CD4-positive, alpha-beta T cell treated with Interleukin-12 subunit alpha and Interleukin-12 subunit beta, for 1 hour (primary cell): ENCODE measurements at regions not wholly inside any gene's neighbourhood (a gene's known extent, or its start where the extent isn't known, plus 50 kb on each side); places are given as distances from the start of the nearest gene placed in this dataset.
A peak's percentile ranks its signal among the peaks of the same experiment; 100 is the strongest.
"Not testable (repeated sequence)": the region's sequence is repeated elsewhere in the genome, so short reads cannot be mapped to it uniquely, and the experiment has no call there.

Experiments
- DNase-seq: peaks from one replicate; pipeline ENCODE4 v3.0.0-alpha.2; 2020

DNA sequence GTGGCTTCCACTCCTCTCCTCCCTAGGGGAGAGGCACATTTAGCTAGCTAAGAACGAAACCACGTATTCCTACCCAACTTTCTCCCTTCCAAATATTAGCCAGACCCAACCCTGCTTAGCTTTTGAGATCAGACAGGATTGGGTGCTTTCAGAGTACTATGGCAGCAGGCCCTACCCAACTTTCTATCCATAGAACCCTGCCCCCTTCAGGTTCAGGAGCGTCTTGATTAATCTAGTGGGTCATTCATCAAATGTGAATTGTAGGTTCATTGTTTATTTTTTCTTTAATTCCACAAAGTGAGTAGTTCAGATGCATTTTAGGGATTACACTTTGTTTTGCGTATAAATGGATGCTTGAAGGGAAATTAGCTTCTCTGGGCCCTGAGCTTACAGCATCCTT is 188.3 kb downstream of the MIB1 start:
- no peak for DNase-seq

DNA sequence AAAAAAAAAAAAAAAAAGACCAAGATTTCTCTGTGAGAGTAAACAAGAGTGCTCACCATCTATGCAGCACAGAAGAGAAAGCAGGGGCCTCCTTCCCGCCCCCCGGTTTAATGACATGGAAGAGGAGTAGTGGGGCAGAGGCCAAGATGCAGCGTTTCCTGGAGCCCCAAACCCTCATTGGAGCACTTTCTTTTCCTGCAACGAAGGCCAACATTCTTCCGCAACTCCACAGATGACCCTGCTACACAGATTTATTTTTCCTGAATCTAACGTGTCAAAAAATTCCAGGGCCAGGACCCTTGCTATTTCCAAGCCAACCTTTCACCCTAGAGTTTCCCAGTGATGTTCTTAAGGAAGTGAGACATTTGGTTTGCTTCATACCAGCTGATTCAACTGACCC is 189.6 kb downstream of the MIB1 start:
- no peak for DNase-seq

DNA sequence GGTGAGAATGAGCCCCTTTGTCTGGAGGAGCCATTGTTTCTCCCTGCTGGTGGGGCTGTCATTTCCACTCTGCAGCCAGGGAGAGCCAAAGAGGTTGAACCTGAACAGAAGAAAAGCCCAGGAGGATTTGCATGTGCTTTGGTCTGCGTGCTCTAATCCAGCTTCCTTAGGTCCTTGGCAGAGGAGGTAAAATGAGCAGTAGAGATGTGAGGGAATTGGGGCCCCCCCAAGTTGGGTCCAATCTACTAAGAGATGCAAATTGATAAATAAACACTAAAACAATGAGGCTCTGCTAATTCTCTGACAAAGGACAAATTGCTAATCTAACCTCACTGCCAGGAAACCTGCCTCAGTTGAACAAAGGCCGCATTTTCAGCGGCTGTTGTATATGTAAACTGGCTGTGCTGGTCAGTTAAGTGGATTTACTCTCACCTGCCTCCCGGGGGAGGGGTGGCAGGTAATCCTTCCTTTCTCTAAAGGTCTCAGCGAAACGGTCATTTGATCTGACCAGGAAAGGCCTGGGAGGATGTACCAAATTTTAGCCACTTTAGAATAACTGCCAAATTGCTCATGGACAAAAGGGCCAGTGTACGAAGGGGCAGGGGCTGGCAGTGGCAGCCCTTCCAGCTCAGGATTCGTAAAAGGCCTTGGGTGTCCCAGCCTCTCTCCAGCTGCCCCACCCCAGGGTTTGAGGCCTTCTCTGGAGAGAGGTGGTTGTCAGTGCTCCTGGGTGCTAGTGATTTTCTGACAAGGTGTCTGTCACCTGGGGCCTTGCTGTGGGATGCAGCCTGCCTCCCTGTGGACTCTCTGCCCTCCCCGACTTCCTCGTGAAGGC is 193.6 kb downstream of the MIB1 start:
- no peak for DNase-seq

DNA sequence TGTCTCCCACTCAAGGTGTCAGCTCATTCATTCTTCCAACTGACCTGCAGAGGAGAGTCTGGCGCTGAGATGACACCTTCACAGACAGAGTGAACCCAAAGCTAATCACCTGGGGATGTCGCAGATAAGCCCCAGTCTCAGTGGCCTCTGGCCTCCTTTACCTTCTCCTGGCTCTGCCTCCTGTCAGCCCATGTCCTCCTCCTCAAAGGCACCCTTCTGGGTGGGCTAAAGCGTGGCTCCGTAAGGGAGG is 194.1 kb downstream of the MIB1 start:
- no peak for DNase-seq

DNA sequence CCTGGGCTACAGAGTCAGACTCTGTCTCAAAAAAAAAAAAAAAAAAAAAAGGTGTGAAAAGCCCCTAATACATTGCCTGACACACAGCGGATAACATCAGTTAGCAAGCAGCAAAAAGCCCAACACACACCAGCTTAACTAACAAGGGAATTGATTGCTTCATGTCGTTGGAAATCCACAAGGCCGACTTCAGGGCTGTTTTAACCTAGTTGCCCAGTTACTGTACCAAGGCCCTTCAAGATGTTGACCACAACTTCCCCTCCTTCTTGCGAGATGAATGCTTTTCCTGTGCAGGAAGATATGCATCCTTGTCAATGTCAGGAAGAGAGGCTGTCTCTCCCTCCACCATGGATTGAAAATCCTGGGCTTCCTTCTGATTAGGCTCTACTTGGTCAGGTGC is 202.9 kb downstream of the MIB1 start:
- DNase-seq = no peak

DNA sequence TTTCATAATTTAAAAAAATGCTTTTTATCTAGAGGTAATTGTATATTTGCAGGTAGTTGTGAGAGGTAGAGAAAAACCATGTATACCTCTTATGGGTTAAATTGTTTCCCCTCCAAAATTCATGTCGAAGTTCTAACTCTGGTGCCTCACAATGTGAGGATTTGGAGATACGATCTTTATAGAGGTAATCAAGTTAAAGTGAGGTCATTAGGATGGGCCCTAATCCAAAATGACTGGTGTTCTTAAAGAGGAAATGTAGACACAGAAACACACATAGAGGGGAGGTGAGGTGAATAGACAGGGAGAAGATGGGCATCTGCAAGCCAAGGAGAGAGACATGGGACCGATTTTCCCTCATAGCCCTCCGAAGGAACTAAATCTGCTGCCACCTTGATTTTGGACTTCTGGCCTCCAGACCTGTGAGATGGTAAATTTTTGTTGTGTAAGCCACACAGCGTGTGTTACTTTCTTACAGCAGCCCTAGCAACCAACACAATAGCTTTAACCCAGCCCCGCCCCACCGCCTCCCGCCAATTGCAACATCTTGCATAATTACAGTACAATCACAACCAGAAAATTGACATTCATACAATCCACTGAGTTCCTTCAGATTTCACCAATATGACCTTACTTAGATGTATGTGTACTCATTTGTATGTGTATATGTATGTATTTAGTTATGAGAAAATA is 208.9 kb downstream of the MIB1 start:
- DNase-seq = no peak

DNA sequence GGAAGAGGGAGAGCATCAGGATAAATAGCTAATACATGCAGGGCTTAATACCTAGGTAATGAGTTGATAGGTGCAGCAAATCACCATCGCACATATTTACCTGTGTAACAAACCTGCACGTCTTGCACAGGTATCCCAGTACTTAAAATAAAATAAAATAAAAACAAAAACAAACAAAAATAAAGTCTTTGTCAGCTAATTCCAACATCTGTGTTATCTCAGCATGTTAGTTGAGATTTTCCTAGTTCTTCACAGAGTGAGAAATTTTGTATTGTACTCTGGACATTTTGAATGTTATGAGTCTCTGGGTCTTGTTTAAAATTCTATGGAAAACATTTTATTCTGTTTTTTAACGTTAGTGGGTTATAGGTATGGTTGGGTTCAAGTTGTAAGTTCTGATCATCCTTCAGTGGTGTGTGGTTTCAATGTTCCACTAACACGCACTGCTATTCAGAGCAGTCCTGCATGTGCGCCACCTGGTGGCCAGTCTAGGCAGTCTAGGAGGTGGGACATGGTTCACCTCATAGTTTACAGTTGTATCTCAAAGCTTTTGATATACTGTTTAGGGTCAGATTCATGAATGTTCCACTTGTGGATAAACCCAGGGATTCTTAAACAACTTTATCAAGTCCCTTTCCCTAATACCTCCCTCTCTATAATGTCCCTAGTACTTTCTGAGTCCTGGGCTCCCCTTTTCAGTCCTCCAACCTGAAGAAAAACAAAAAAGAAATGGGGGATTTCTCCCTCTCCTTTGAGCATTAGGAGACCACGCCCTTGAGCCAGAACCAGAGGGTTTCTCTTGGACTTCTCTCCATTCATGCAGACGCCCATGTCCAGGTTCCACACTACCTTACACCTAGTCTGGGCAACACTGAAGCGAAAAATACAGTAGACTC is 213.4 kb upstream of the GATA6 start:
- DNase-seq = peak; percentile 74

DNA sequence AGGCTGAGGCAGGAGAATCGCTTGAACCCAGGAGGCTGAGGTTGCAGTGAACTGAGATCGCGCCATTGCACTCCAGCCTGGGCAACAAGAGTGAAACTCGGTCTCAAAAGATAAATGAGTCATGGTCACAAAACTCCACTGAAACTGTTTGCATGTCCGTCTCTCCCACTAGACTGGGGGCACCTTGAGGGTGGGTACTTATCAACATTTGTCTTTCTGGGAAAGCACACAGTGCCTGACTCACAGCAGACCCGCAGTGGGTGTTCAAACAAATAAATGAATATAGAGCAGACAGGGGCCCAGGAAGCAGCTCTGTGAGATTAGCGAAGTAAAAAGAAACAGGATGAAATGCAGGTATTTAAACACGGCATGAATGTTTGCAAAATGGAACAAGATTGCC is 211.1 kb upstream of the GATA6 start:
- no peak for DNase-seq

DNA sequence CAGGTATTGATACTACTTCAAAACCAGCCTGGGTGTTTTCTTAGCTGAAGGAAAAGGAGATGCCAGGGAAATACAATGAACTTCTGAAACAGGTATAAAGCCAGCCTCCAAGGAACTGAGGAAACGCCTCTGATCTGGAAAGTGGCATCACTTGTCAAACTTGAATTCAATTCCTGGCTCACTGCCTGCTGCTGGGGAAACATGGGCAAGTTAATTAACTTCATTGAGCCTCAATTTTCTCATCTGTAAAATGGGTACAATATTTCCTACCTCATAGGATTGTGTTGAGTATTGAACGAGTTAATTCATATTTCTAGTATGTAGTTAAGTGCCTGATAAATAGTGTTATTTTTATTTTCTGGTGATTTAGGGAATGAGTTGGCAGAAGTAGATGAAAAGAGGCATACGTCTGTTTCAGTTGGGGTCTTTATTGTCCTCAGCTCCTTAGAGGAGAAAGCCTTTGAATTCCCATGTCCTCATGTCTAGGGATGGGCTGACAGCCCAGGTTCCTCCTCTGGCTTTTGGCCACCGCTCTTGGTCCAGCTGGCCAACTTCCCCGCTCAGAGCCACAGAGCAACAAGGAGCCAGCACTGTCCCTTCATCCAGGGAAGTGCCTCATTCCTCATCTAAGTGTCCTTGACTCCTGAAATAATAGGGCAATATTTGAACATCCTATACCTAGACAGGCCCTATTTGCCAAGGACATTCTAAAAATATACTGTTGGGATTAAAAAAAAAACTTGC is 210.5 kb upstream of the GATA6 start:
- no peak for DNase-seq

DNA sequence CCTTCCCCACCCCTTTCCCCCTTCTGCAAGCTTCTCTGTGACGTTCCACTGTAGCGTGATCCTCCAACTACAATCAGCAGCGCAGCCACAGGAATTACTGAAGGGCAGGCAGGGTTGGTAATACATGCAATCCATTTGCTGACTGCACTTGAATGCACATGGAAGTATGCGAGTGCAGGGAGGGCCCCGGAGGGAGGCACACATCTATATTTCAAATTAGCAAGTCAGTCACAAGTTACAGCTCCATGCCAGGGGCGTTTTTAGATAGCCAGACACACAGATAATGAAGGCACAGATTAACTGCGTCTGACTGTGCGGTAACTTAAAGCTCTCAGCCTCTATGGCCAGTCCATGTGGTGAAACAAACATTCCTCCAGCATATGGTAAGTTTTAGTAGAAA is 209.2 kb upstream of the GATA6 start:
- no peak for DNase-seq

DNA sequence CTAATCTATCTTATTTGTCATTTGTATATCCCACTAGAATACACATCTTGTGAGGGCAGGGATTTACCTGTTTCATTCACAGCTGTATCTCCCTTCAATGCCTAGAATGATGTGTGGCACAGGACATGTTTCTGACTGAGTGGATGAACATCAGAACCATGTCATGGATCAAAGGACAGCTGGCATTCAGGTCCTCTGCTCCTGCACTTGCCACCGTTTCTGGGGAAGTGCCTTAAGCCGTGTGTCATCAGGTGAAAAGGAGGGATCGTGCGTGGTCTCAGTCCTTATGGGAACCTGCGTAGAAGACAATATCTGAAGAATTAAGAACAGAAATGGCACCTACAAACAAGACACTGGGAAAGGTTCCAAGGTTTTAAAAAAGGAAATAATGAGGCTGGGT is 206.1 kb upstream of the GATA6 start:
- DNase-seq = no peak

DNA sequence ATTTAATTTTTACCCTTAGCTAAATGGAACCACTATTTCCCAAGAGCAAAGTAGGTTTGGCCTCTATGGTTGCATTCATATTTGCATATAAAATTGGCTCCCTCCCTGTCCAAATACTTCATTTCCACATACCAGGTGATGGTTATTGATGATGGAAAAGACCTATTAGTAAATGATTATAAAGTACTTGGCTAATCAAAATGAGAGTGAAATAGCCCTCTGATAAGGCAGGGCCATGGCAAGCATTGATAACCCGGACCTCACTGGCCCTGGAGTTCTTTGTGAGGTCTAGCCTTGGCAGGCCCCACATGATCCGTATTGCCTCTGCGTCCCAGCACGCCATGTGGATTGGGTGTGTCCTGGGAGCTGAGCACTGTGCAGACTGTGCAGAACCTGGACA is 201.1 kb upstream of the GATA6 start:
- no peak for DNase-seq

DNA sequence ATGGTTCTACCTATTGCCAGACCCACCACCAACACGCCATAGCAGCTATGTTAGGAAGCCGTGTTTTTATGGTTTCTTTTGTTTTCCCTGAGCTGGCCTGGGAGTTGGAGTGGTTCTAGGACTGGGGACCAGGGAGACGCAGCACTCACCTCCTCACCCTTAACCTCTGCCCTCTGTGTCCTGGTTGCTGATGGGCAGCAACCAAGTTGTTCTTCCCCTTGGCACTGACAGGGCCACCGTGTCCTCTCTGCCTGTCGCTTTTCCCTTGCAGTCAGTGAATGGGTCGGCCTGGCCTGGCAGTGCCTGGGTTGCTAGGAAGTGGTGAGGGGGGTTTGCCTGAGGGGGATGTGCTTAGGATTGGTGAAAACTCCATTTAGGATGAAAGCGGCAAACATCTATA is 197.1 kb upstream of the GATA6 start:
- DNase-seq = no peak

DNA sequence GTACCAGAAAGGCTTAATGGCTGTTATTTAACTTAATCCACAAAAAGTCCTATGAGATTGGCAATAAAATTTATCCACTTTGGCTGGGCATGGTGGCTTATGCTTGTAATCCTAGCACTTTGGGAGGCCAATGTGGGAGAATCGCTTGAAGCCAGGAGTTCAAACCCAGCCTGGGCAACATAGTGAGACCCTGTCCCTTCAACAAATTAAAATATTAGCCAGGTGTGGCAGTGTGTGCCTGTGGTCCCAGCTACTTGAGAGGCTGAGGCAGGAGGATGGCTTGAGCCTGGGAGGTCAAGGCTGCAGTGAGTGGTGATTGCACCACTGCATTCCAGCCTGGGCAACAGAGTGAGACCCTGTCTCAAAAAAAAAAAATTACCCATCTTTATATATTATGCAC is 193.4 kb upstream of the GATA6 start:
- DNase-seq = not testable (repeated sequence)

DNA sequence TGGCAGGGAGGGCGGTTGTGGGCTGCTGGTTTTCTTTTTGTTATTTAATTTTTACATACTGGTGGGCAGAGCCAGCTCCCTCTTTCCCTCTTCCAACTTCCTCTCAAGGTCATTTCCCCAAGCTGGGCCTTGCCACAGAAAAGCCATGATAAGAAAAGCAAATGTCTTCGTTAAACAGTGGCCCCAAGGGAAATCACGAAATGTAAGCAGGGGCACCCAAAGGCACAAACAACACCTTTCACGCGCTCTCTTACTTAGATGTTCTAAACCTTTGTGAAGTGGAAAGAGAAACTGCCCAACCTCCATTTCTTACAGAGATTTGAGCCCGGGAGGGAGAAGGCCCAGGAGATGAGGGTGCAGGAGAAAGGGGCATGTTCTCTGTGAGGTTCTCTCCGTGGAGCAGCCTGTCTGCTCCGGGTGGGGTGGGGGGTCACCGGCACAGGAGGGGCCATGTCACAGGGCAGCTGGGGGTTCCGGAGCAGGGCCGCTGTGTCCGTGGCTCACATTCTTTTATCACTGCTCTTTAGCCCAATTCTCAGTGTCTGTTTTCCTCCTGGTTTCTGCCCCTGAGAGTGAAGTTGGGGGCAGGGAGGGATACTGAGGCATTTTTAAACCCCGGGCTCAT is 190.7 kb upstream of the GATA6 start:
- DNase-seq = no peak

DNA sequence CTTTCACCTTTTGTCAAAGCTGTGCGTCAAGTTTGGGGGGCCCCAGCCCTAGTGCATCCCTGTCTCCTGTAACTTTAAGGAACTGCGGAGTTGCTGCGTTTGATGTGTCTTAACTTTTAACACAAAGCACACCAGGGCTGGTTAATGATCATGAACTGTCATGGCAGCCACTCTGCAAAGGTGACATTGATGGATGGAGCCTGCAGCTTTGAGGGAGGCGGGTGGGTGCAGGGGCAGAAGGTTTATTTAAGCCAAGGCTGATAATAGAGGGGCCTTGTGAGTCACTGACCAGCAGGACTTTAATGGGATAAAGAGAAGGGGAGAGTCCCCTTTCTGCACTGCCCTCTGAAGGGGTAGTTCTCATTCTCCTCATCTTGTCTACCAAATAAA is 190.2 kb upstream of the GATA6 start:
- no peak for DNase-seq

DNA sequence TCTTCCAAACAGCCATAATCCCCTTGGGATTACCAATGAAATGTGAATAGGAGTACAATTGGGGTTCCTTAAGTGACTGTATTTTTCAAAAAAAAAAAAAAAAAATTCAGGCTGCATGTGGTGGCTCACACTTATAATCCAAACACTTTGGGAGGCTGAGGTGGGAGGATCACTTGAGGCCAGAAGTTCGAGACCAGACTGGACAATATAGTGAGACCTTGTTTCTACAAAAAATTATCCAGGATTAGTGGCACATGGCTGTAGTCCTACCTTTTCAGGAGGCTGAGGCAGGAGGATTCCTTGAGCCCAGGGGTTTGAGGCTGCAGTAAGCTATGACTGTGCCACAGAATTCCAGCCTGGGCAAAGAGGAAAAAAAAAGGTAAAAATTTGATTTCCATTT is 189.6 kb upstream of the GATA6 start:
- DNase-seq = no peak

DNA sequence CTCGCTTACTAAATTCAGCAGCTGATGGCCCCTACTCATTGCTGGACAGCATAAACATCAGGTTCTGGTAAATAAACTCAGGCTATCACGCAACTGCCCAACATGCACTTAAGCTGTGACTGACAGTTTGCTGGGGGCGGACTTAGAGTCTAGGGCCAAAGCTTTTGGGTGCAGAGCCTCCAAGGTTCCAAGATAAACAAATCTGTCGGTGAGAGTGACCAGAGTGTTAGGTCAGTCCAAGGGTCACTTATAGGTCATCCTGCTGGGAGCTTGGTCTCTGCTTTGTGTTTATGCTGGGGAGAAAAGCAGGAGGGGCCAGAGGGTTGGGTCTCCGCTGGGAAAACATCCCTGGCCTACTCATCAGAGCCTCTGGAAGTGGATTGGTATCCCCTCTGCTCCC is 188.6 kb upstream of the GATA6 start:
- DNase-seq = no peak

DNA sequence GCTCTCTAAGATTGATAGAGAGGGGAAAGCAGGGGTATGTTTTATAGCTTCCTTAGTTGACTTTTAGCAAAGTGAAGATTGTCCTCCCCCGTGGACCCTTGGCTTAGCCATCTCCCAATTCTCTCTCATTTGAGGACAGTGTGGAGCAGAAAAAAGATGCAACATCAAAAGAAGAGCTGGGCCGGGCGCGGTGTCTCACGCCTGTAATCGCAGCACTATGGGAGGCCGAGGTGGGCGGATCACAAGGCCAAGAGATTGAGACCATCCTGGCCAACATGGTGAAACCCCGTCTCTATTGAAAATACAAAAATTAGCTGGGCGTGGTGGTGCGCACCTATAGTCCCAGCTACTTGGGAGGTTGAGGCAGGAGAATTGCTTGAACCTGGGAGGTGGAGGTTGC is 187.9 kb upstream of the GATA6 start:
- DNase-seq = not testable (repeated sequence)

DNA sequence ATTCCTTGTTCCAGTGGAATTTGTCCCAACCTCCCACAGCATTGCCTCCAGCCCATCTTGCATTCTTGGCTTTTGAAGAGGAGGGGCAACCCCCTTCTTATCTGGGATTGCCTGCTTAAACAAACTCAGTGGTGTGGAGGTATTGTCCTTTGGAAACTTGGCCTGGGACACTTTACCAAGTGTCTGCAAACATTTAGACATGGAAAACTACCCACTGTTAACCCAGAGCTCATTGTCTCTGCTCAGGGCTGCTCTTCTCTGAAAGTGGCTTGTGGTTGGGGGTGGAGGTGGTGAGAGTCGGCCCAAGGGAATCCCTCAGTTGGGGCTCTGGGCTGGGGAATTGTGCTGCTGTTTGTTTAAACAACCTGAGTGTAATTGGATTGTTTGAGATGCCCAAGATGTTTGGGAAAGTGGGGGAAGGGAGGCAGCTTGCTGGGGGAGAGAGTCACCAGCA is 178.3 kb upstream of the GATA6 start:
- DNase-seq = no peak

DNA sequence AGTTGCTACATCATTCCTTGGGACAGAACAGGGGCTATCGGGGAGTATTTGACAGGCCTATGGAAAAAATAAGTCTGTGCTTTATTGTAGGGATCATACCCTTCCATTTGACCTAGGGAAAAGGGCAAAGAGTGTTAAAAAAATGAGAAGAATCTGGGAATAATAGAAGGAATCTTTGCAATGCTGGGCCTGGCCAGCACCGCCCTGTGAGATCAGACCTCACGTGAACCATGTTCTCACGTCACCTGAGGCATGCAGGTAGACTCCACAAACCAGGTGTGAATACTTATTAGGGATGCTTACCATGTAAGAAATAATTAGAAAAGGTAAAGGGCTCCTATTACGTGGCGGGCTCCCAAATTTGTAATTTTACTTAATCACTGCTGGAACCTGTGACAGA is 177.5 kb upstream of the GATA6 start:
- DNase-seq = no peak

DNA sequence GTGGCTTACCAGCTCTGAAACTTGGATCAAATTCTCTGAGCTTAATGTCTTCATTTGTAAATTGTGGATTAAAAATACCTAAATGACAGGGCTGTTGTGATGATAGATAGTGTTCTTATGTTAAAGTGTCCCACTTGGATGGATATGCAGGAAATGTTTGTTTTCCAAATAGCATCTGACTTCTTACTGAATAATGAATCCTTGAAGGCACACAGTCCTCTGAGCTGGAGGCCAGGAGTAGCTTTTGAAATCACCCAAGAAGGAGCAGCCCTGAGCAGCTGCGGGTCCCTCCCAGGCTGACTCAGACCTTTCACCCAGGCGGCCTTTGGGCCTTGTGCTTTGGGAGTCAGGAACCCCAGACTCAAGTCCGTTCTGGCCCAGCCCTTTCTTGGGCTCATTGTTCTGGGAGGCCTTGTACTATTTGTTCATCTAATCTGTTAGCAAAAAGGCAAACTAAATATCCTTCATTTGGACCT is 173.0 kb upstream of the GATA6 start:
- no peak for DNase-seq
